Neuronal stem cell (in vitro differentiated cells): ENCODE measurements at regions not wholly inside any gene's neighbourhood (a gene's known extent, or its start where the extent isn't known, plus 50 kb on each side); places are given as distances from the start of the nearest gene placed in this dataset.

Source experiments
- DNase-seq: peaks from one replicate; pipeline ENCODE4 v3.0.0-alpha.2; 2013; ENCODE audit warnings: low spot score
- H2AFZ ChIP-seq: one replicate; pipeline ENCODE4 v1.6.1; 2013; ENCODE audit warnings: mild to moderate bottlenecking, low read length, inconsistent platforms
- H2AK5ac ChIP-seq: 2 replicates; pipeline ENCODE4 v1.6.1; 2013; ENCODE audit warnings: low read depth, mild to moderate bottlenecking, inconsistent platforms, low read length, moderate library complexity, mixed read lengths
- H2BK120ac ChIP-seq: 2 replicates; pipeline ENCODE4 v1.6.1; 2013; ENCODE audit warnings: low read depth, mild to moderate bottlenecking, inconsistent platforms, low read length, moderate library complexity, mixed read lengths
- H2BK12ac ChIP-seq: one replicate; pipeline ENCODE4 v1.6.1; 2013; ENCODE audit warnings: low read length, inconsistent platforms
- H2BK15ac ChIP-seq: 2 replicates; pipeline ENCODE4 v1.6.1; 2013; ENCODE audit warnings: mild to moderate bottlenecking, low read length, inconsistent platforms, mixed read lengths
- H2BK5ac ChIP-seq: one replicate; pipeline ENCODE4 v1.6.1; 2013; ENCODE audit warnings: inconsistent platforms, mild to moderate bottlenecking, low read length, moderate library complexity
- H3K14ac ChIP-seq: one replicate; pipeline ENCODE4 v1.6.1; 2013; ENCODE audit warnings: low read length, inconsistent platforms
- H3K18ac ChIP-seq: 2 replicates; pipeline ENCODE4 v1.6.1; 2013; ENCODE audit warnings: low read length, inconsistent platforms
- H3K23ac ChIP-seq: 2 replicates; pipeline ENCODE4 v1.6.1; 2013; ENCODE audit warnings: low read depth, mild to moderate bottlenecking, mixed read lengths, low read length, inconsistent platforms; ENCODE audit not compliant: poor library complexity
- H3K27ac ChIP-seq: replicated peaks from 3 replicates; pipeline ENCODE4 v1.5.1; 2013; ENCODE audit warnings: low read length, inconsistent platforms
- H3K27me3 ChIP-seq, 3 experiments: 2 replicates each; pipeline ENCODE4 v1.6.1; 2013; ENCODE audit warnings: low read length in 3 of 3, mild to moderate bottlenecking in 2 of 3, inconsistent platforms in 1 of 3, low read depth in 1 of 3, mixed read lengths in 1 of 3, moderate library complexity in 1 of 3; ENCODE audit not compliant: control insufficient read depth in 3 of 3, insufficient read depth in 3 of 3
- H3K36me3 ChIP-seq, 2 donors: replicated peaks in 1 of 2; 2 replicates each; pipeline ENCODE4 v1.6.1; 2013; ENCODE audit warnings: low read length in 2 of 2; ENCODE audit not compliant: control insufficient read depth in 2 of 2, insufficient read depth in 2 of 2
- H3K4ac ChIP-seq: 2 replicates; pipeline ENCODE4 v1.6.1; 2013; ENCODE audit warnings: inconsistent platforms, mild to moderate bottlenecking, low read length, moderate library complexity
- H3K4me1 ChIP-seq, 2 donors: 1 replicate in 1 of 2; 2 replicates in 1 of 2; pipeline ENCODE4 v1.6.1; 2013; ENCODE audit warnings: low read length in 2 of 2, low read depth in 1 of 2; ENCODE audit not compliant: control insufficient read depth in 2 of 2, insufficient read depth in 1 of 2
- H3K4me2 ChIP-seq: one replicate; pipeline ENCODE4 v1.6.1; 2013; ENCODE audit warnings: mild to moderate bottlenecking, low read length, inconsistent platforms; ENCODE audit not compliant: insufficient read depth, poor library complexity, severe bottlenecking
- H3K4me3 ChIP-seq, 2 donors: 2 replicates each; pipeline ENCODE4 v1.5.1; 2013; ENCODE audit warnings: low read length in 2 of 2, mild to moderate bottlenecking in 2 of 2, inconsistent platforms in 1 of 2, moderate library complexity in 1 of 2
- H3K79me1 ChIP-seq: one replicate; pipeline ENCODE4 v1.6.1; 2013; ENCODE audit warnings: low read depth, mild to moderate bottlenecking, inconsistent platforms, low read length, moderate library complexity
- H3K9ac ChIP-seq: one replicate; pipeline ENCODE4 v1.6.1; 2013; ENCODE audit warnings: mild to moderate bottlenecking, low read depth, low read length, inconsistent platforms; ENCODE audit not compliant: poor library complexity
- H3K9me3 ChIP-seq, 2 donors: replicated peaks in 1 of 2; 2 replicates each; pipeline versions ENCODE3 to v1.6.1; 2013; ENCODE audit warnings: low read length in 2 of 2, mild to moderate bottlenecking in 2 of 2, inconsistent platforms in 1 of 2, low read depth in 1 of 2, mixed read lengths in 1 of 2, moderate library complexity in 1 of 2; ENCODE audit not compliant: control insufficient read depth in 2 of 2, insufficient read depth in 1 of 2
- H4K8ac ChIP-seq: one replicate; pipeline ENCODE4 v1.6.1; 2013; ENCODE audit warnings: low read depth, mild to moderate bottlenecking, inconsistent platforms, low read length, moderate library complexity
- H4K91ac ChIP-seq: one replicate; pipeline ENCODE4 v1.6.1; 2013; ENCODE audit warnings: low read length, low read depth, mild to moderate bottlenecking, inconsistent platforms; ENCODE audit not compliant: poor library complexity
- WGBS, 2 donors: extraction: QIAGEN DNeasy Blood & Tissue Kit; methylation state at CpG; one replicate each; pipeline ENCODE4 v1.1.7; 2013; ENCODE audit warnings: missing lambda C conversion rate in 2 of 2, mixed read lengths in 1 of 2; ENCODE audit not compliant: insufficient read length in 2 of 2, insufficient replicate concordance in 1 of 2; ENCODE audit errors: extremely low coverage in 2 of 2; 5-methylcytosine and 5-hydroxymethylcytosine counted together

GRCh38 chr17:33901085-33901484 is 354.0 kb upstream of the CCL2 start:
- no peaks in the 10 kb centered on the region for H3K9me3 ChIP-seq
- no peak overlapping the region for H2AFZ ChIP-seq
- no peak overlapping the region for H2BK12ac ChIP-seq
- H4K8ac ChIP-seq = no peak overlapping the region
- H3K79me1 ChIP-seq = no peaks in the 10 kb centered on the region
- no peak overlapping the region for H2AK5ac ChIP-seq
- H2BK15ac ChIP-seq = no peak overlapping the region
- no peak overlapping the region for H3K14ac ChIP-seq
- no CpG with 5 or more reads among the region's 2 CpGs for WGBS, 2 donors
- no peak for DNase-seq
- no peak overlapping the region for H3K9ac ChIP-seq
- no peak overlapping the region for H4K91ac ChIP-seq
- H2BK5ac ChIP-seq = no peak overlapping the region
- no peak overlapping the region for H3K4ac ChIP-seq
- H2BK120ac ChIP-seq = no peak overlapping the region
- H3K27me3 ChIP-seq = no peaks in the 10 kb centered on the region
- H3K18ac ChIP-seq = no peak overlapping the region
- no peak overlapping the region for H3K27ac ChIP-seq
- no peaks in the 10 kb centered on the region for H3K36me3 ChIP-seq
- peaks cover 0 to 2% of the 10 kb centered on the region in 2 donors for H3K4me1 ChIP-seq
- H3K4me2 ChIP-seq = no peak overlapping the region
- H3K4me3 ChIP-seq = no peak overlapping the region
- no peak overlapping the region for H3K23ac ChIP-seq

GRCh38 chr17:33902901-33903449 is 352.1 kb upstream of the CCL2 start:
- Histone ChIP-seq H3K4ac (no peak overlapping the region), H2BK12ac (no peak overlapping the region), H3K9ac (no peak overlapping the region), H4K8ac (no peak overlapping the region), H3K27ac (no peak overlapping the region), H3K23ac (no peak overlapping the region), H2BK120ac (no peak overlapping the region), H2AFZ (no peak overlapping the region), H3K9me3 (no peaks in the 10 kb centered on the region), H3K4me3 (no peak overlapping the region), H2BK5ac (no peak overlapping the region), H3K36me3 (no peaks in the 10 kb centered on the region), H3K4me1 (peaks cover 0 to 2% of the 10 kb centered on the region in 2 donors), H3K27me3 (no peaks in the 10 kb centered on the region), H4K91ac (no peak overlapping the region), H3K4me2 (no peak overlapping the region), H3K14ac (no peak overlapping the region), H2AK5ac (no peak overlapping the region), H2BK15ac (no peak overlapping the region), H3K18ac (no peak overlapping the region), H3K79me1 (no peaks in the 10 kb centered on the region)
- WGBS, 2 donors = no CpG with 5 or more reads among the region's 1 CpG
- no peak for DNase-seq

GRCh38 chr17:33904476-33904875 is 350.6 kb upstream of the CCL2 start:
- Histone ChIP-seq H2BK15ac (no peak overlapping the region), H3K79me1 (no peaks in the 10 kb centered on the region), H2BK12ac (no peak overlapping the region), H3K4me2 (no peak overlapping the region), H3K27me3 (no peaks in the 10 kb centered on the region), H2AK5ac (no peak overlapping the region), H3K27ac (no peak overlapping the region), H3K4me3 (no peak overlapping the region), H3K23ac (no peak overlapping the region), H4K8ac (no peak overlapping the region), H2AFZ (no peak overlapping the region), H3K18ac (no peak overlapping the region), H3K36me3 (no peaks in the 10 kb centered on the region), H3K9ac (no peak overlapping the region), H3K4me1 (peaks cover 0 to 2% of the 10 kb centered on the region in 2 donors), H3K14ac (no peak overlapping the region), H3K9me3 (no peaks in the 10 kb centered on the region), H4K91ac (no peak overlapping the region), H3K4ac (no peak overlapping the region), H2BK5ac (no peak overlapping the region), H2BK120ac (no peak overlapping the region)
- DNase-seq = no peak
- no CpG with 5 or more reads among the region's 4 CpGs for WGBS, 2 donors

GRCh38 chr17:33905338-33905800 is 349.7 kb upstream of the CCL2 start:
- no peak overlapping the region for H3K4me3 ChIP-seq
- H3K4ac ChIP-seq = no peak overlapping the region
- H2BK12ac ChIP-seq = no peak overlapping the region
- H3K23ac ChIP-seq = no peak overlapping the region
- H4K8ac ChIP-seq = no peak overlapping the region
- H4K91ac ChIP-seq = no peak overlapping the region
- H3K27me3 ChIP-seq = no peaks in the 10 kb centered on the region
- H3K27ac ChIP-seq = no peak overlapping the region
- H3K36me3 ChIP-seq = no peaks in the 10 kb centered on the region
- H2AFZ ChIP-seq = no peak overlapping the region
- H3K9me3 ChIP-seq = no peaks in the 10 kb centered on the region
- no peak overlapping the region for H3K18ac ChIP-seq
- H3K4me2 ChIP-seq = no peak overlapping the region
- no peak overlapping the region for H2AK5ac ChIP-seq
- H2BK120ac ChIP-seq = no peak overlapping the region
- no peak overlapping the region for H2BK5ac ChIP-seq
- no CpG with 5 or more reads among the region's 3 CpGs for WGBS, 2 donors
- H3K14ac ChIP-seq = no peak overlapping the region
- no peak overlapping the region for H2BK15ac ChIP-seq
- peaks cover 0 to 2% of the 10 kb centered on the region in 2 donors for H3K4me1 ChIP-seq
- DNase-seq = no peak
- H3K9ac ChIP-seq = no peak overlapping the region
- H3K79me1 ChIP-seq = no peaks in the 10 kb centered on the region
